A673 (cell line): ENCODE measurements at regions not wholly inside any gene's neighbourhood (a gene's known extent, or its start where the extent isn't known, plus 50 kb on each side); places are given as distances from the start of the nearest gene placed in this dataset.

ENCODE experiments used
- EZH2 ChIP-seq: fragments of 200-600 bp; sonication (generic); IDR thresholded peaks from 2 replicates; pipeline ENCODE4 v1.6.1; 2017; ENCODE audit warnings: borderline replicate concordance, low read depth, mild to moderate bottlenecking, mixed read lengths, antibody characterized with exemption, low read length; ENCODE audit not compliant: poor library complexity, severe bottlenecking
- TF ChIP-seq, protein P1 (sequence below): fragments of 300-800, 200-600 bp; sonication (generic); conservative IDR thresholded peaks from 2 replicates; pipeline ENCODE4 v1.5.1; 2017; ENCODE audit warnings: low read depth, mild to moderate bottlenecking, antibody characterized with exemption, low read length, moderate library complexity, mixed read lengths

DNA sequence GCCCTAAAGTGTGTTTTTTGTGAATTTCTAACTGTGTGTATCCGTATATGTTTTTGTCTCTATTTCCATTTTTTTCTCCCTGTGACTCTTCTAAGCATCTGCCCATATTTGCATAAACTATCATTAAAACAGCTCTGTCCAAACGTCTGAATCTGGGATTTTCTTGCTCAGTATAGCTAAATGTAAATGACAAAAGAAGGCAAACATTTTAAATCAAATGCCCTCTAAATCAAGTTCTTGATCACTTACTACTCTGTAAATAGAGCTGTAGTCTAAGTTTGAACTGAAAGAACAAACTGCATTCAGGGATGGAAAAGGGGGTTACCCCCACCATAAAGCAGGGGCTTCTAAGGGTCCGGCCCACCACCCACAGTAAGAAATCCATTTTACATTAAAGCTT, 432.0 kb upstream of the FAM241A start:
- TF ChIP-seq, protein P1, sequence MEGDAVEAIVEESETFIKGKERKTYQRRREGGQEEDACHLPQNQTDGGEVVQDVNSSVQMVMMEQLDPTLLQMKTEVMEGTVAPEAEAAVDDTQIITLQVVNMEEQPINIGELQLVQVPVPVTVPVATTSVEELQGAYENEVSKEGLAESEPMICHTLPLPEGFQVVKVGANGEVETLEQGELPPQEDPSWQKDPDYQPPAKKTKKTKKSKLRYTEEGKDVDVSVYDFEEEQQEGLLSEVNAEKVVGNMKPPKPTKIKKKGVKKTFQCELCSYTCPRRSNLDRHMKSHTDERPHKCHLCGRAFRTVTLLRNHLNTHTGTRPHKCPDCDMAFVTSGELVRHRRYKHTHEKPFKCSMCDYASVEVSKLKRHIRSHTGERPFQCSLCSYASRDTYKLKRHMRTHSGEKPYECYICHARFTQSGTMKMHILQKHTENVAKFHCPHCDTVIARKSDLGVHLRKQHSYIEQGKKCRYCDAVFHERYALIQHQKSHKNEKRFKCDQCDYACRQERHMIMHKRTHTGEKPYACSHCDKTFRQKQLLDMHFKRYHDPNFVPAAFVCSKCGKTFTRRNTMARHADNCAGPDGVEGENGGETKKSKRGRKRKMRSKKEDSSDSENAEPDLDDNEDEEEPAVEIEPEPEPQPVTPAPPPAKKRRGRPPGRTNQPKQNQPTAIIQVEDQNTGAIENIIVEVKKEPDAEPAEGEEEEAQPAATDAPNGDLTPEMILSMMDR: no peak
- TF ChIP-seq EZH2: no peak
